Stimulated activated CD8-positive, alpha-beta memory T cell treated with anti-CD3 and anti-CD28 coated beads, Interleukin-15, amount 100 ng/mL, for 4 hours (primary cell): ENCODE measurements at regions not wholly inside any gene's neighbourhood (a gene's known extent, or its start where the extent isn't known, plus 50 kb on each side); places are given as distances from the start of the nearest gene placed in this dataset.

Experiments
- DNase-seq, 2 donors: peaks; one replicate each; pipeline ENCODE4 v3.0.0-alpha.2; 2020; ENCODE audit warnings: low read depth in 2 of 2

DNA sequence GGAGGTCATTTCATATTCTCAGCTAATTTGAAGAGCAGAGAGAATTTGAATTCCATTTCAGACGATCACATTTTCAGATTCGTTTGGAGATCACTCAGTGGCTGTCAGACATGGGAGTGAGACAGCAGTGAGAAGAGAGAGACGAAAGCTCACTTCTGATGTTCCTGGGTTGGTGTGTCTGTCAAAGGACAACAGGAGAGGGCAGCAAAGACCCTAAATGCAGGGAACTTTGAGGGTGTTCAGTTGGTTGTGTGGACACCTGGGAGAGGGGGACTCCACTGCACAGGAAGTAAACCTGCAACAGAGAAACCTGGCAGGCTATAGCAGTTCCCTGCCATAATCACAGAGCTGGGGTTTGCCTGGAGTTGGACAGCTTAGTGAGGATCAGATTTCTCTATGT lies 675.1 kb downstream of the SQOR start:
- no peak for DNase-seq

DNA sequence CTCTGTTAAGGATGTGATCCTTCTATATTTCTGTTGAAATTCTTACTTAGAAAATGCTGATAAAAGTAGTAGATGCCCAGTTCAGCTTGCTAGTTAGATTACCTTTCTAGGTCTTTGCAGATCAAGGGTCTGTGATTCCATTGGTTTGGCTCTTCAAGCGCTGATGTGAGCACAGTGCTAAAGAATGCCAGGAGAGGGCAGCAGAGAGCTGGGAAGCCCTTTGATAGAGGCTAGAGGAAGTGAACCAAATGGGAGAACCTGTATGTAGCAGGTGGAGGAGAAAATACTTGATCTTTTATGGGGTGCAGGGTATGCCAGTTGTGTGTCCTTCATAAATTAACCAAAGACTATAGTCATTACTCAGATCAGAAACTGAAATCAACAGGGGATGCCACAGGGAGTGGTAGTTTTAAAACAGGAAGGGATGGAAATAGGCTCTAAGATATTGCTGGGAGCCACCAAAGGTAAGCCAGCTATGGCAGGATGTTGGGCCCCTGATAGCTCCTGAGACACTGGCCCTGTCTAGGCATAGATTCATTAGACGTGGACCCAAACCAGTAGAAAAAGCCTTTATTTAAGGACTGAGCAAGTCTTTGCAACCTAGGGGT lies 677.4 kb downstream of the SQOR start:
- peak in 1 of 2 donors; percentile 2 for DNase-seq

DNA sequence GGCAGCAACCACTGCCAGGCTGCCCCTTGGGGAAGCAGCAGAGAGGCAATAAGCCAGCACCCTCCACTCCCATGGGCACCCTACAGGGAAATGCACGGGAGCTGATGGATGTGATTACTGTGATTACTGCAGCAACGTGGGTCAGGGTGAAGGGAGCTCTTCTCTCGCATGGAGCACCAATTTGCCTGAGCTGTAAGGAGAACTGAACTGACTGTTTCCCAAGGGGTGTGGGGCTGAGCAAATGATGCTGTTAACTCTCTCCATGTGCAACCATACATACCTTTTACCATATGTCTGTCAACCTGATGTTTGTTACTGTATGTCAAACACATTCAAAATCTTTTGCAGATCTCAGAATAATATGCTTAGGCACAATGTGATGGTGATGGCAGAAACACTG lies 680.6 kb downstream of the SQOR start:
- DNase-seq: no peak

DNA sequence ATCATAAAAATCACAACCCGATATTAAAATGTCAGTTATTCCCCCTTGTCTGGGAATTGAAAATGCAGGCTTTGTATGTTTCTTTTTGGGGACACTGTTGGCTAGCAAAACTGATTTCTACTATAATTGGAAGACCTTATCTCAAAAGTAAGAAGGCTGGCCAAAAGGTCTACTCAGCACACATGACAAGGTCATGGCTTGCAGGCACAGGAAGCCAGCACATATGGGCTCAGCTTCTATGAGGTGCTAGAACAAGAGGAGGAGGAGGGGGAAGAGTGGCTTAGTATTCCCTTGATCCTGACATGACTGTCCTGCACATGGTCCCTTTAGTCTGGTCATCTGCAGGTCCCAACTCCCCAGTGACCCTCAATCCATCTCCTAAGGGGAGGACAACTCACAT lies 681.2 kb downstream of the SQOR start:
- no peak for DNase-seq

- DNase-seq: no peak
Observed at GRCh38 chr15:46317029-46317428, 682.2 kb downstream of the SQOR start.

GRCh38 chr15:46322753-46323152 lies 687.9 kb downstream of the SQOR start:
- no peak for DNase-seq

DNA sequence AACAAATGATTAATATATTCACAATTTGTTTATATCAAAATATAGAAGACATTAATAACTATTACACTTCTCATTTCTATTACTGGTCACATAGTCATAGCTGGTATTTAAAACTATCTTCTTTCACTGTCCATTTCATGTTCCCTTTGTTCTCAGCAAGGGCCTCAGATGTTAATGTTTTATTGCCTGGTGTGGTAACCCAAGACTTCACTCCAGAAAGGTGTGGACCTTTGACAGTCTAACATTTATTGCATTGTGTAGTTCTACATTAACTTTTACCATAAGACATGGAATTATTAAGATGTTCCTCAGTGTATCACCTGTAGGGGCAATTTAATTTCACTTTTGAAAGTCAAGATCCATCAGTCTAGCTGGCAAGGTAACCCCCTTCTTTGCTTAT lies 691.3 kb downstream of the SQOR start:
- no peak for DNase-seq

DNA sequence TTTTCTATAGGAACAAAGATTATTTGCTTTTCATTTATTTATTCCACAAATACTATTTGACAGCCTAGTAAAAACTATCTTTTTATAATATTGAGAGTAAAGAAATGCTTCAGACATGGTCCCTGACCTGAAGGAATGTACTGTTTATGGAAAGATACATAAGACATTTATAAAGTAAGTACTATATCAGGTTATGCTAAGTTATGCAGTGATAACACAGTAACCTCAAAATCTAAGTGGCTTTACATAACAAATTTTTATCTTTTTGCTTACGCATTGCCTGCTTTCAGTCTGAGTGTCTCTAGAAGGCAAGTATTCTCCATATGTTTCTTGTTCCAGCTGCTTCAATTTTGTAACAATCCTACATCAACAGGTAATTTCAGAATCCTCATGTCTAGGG lies 694.0 kb downstream of the SQOR start:
- DNase-seq: no peak

- DNase-seq: no peak
Observed at GRCh38 chr15:46329876-46330275, 695.0 kb downstream of the SQOR start.

- no peak for DNase-seq
Observed at GRCh38 chr15:46331546-46331945, 696.7 kb downstream of the SQOR start.

DNA sequence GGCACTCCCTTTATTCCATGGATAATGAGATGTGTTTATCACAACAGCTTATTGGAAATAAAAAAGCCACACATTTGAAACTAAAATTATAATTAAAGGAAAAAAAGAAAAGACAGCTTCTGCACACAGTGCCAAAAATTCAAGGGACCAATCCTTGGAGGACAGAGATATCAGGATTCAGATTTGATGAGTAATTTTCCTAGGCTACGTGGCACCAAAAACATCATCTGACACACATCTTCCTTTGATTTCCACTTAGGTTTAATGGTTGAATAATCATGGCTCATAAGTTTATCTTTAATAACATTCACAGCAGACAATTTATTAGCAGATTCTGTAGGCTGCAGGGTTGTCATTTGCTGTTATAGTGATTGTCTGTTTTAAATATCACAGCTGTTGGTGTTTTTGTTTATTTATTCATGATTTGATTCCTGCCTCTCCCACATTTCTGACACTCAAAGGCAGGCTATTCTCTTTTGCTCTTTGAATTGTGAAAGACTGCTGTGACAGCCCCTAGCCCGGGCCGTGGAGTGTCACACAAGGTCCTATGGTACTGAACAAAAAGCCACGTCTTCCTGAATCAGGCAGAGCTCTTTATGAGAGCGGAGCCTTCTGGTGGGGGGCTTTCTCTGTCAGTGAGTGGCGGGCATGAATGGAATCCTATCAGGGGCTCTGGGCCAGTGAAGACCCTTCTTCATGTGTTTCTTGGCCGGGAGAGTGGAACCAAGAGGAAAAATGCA lies 708.5 kb downstream of the SQOR start:
- no peak for DNase-seq

DNA sequence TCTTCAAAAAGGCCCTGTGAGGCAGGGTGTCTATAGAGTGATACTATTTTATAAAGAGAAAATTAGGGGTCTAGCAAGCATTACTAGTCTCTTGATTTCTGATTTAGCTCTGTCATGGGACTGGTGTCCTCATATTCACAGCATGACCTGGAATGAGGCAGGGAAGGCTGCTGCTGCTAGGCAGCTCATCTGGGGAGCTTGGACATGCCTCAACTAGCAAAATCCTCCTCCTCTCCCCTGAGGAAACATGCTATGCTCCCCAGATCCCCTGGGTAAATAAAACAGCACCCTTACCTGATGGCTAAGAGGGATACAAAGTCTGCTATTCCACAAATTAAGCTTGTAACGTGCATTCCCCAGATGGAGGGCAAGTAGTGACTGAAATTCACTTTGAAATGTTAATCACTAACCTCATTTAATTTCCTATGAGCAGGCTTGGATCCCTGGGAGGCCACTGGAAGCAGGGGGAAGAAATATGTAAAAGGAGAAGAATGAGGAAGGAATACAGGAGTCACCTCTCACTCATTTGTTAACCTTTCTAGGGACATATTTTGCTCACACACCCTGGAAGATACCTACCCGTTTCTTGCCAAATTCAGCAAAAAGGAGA lies 709.4 kb downstream of the SQOR start:
- DNase-seq: no peak

GRCh38 chr15:46344915-46345314 lies 710.1 kb downstream of the SQOR start:
- DNase-seq: no peak

DNA sequence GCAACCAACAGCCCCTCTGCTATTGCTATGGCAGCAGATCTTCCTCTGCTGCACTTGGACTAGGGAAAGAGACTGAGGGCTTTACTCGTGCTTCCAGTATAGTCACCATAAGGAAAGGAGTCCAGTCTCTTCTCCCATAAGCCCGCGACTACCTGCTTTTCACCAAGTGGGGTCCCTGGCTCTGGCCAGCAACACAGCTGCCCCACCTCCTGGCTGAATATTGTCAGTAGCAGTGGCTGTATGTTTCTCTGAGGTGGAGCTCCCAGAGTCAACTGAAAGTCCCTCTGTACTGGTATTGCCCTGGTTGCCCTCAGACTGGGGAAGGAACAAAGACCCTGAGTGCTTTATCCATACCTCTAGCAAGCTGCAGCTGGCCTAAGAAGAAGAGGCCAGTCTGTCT lies 719.6 kb downstream of the SQOR start:
- DNase-seq: no peak

DNA sequence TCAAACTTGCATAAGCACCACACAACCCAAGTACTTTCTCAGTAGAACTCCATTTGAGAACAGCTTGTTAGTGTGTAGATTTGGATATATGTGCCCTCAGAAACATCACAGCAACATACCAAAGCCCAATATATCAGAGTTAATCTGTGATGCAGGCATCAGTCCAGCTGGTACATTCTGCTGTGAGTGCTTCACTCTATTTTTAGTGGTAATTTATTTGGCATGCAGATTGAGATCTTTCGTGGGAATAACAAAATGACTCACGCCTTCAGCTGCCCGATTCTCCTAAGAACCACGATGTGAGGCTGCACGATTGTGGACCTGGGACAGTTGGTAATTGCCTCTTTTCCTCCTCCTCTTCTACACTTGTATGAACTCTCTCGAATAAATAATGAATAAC lies 730.7 kb downstream of the SQOR start:
- DNase-seq: no peak

GRCh38 chr15:46366360-46367007 lies 731.7 kb downstream of the SQOR start:
- no peak for DNase-seq

- DNase-seq: no peak
Observed at GRCh38 chr15:46383978-46384377, 749.1 kb downstream of the SQOR start.

DNA sequence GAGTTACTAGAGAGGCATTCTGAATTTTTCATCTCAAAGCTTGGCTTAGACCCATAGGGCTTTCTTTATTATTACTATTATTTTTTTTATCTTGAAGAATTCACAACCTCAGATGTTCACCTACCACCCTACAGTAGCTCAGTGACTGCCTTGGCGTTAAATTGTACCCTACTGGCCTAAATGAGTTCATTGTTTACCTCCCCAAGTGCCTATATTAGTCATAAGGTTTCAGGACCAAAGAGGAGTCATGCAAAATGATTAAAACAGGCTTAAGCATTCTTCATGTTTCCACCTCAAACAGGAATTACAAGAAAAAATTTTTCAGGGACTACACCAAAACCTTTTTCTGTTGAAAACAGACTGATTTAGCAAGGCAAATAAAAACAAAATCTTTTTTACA lies 751.5 kb downstream of the SQOR start:
- no peak for DNase-seq

GRCh38 chr15:46389739-46390138 lies 754.9 kb downstream of the SQOR start:
- no peak for DNase-seq

GRCh38 chr15:46394463-46394862 lies 759.6 kb downstream of the SQOR start:
- DNase-seq: no peak

DNA sequence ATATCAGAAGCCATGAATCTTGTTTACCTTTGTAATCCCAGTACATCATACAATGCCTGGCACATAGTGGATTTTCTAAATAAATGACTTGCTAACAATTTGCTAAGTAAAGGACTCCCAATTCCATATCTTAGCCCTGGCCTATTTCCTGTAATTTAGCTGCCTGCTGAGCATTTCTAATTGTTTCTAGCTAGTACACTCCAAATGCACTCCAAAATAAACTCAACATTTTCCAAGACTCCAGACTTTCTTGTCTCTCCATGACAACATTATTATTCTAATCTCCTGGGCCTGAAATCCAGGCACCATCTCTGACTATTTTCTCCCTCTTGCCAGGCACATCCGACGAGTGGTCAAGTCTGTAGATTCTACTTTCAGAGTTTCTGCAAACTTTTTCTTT lies 773.5 kb downstream of the SQOR start:
- no peak for DNase-seq

- DNase-seq: no peak
Observed at GRCh38 chr15:46409841-46410301, 775.0 kb downstream of the SQOR start.

- DNase-seq: no peak
Observed at GRCh38 chr15:46410705-46411104, 775.9 kb downstream of the SQOR start.
